ENCODE measurements at regions not wholly inside any gene's neighbourhood (a gene's known extent, or its start where the extent isn't known, plus 50 kb on each side); places are given as distances from the start of the nearest gene placed in this dataset.
"Not testable (repeated sequence)": the region's sequence is repeated elsewhere in the genome, so short reads cannot be mapped to it uniquely, and the experiment has no call there.

- DNase-seq (ENCODE audit: low read depth in 3 of 3, low spot score in 1 of 3): not testable (repeated sequence)
These were observed 388.6 kb upstream of the FRG1 start for GRCh38 chr4:189551931-189552670.

GRCh38 chr4:189560605-189561004 is 380.1 kb upstream of the FRG1 start:
- not testable (repeated sequence) for DNase-seq (ENCODE audit: low read depth in 3 of 3, low spot score in 1 of 3)

- not testable (repeated sequence) for DNase-seq (ENCODE audit: low read depth in 3 of 3, low spot score in 1 of 3)
These were observed 376.9 kb upstream of the FRG1 start for GRCh38 chr4:189563751-189564150.

GRCh38 chr4:189566271-189566670 is 374.4 kb upstream of the FRG1 start:
- not testable (repeated sequence) for DNase-seq (ENCODE audit: low read depth in 3 of 3, low spot score in 1 of 3)

GRCh38 chr4:189566900-189567299 is 373.8 kb upstream of the FRG1 start:
- DNase-seq (ENCODE audit: low read depth in 3 of 3, low spot score in 1 of 3): not testable (repeated sequence)

- not testable (repeated sequence) for DNase-seq (ENCODE audit: low read depth in 3 of 3, low spot score in 1 of 3)
These were observed 361.0 kb upstream of the FRG1 start for GRCh38 chr4:189579645-189580044.

GRCh38 chr4:189586908-189587632 is 353.6 kb upstream of the FRG1 start:
- DNase-seq (ENCODE audit: low read depth in 3 of 3, low spot score in 1 of 3): not testable (repeated sequence)

GRCh38 chr4:189589201-189589600 is 351.5 kb upstream of the FRG1 start:
- DNase-seq (ENCODE audit: low read depth in 3 of 3, low spot score in 1 of 3): not testable (repeated sequence)

- DNase-seq (ENCODE audit: low read depth in 3 of 3, low spot score in 1 of 3): no peak
These were observed 347.8 kb upstream of the FRG1 start for GRCh38 chr4:189592890-189593289.

- no peak for DNase-seq (ENCODE audit: low read depth in 3 of 3, low spot score in 1 of 3)
These were observed 343.3 kb upstream of the FRG1 start for GRCh38 chr4:189597341-189597740.

GRCh38 chr4:189600264-189600663 is 340.4 kb upstream of the FRG1 start:
- DNase-seq (ENCODE audit: low read depth in 3 of 3, low spot score in 1 of 3): no peak

GRCh38 chr4:189600718-189601435 is 339.8 kb upstream of the FRG1 start:
- DNase-seq (ENCODE audit: low read depth in 3 of 3, low spot score in 1 of 3): no peak

GRCh38 chr4:189602827-189603226 is 337.8 kb upstream of the FRG1 start:
- not testable (repeated sequence) for DNase-seq (ENCODE audit: low read depth in 3 of 3, low spot score in 1 of 3)

GRCh38 chr4:189610571-189610970 is 330.1 kb upstream of the FRG1 start:
- DNase-seq (ENCODE audit: low read depth in 3 of 3, low spot score in 1 of 3): not testable (repeated sequence)

GRCh38 chr4:189613207-189613606 is 327.5 kb upstream of the FRG1 start:
- no peak for DNase-seq (ENCODE audit: low read depth in 3 of 3, low spot score in 1 of 3)

GRCh38 chr4:189615217-189615663 is 325.4 kb upstream of the FRG1 start:
- DNase-seq (ENCODE audit: low read depth in 3 of 3, low spot score in 1 of 3): no peak

- DNase-seq (ENCODE audit: low read depth in 3 of 3, low spot score in 1 of 3): not testable (repeated sequence)
These were observed 322.9 kb upstream of the FRG1 start for GRCh38 chr4:189617741-189618140.

GRCh38 chr4:189619441-189620250 is 321.0 kb upstream of the FRG1 start:
- not testable (repeated sequence) for DNase-seq (ENCODE audit: low read depth in 3 of 3, low spot score in 1 of 3)

- DNase-seq (ENCODE audit: low read depth in 3 of 3, low spot score in 1 of 3): not testable (repeated sequence)
These were observed 318.1 kb upstream of the FRG1 start for GRCh38 chr4:189622574-189622973.

GRCh38 chr4:189627041-189627440 is 313.6 kb upstream of the FRG1 start:
- DNase-seq (ENCODE audit: low read depth in 3 of 3, low spot score in 1 of 3): not testable (repeated sequence)

- DNase-seq (ENCODE audit: low read depth in 3 of 3, low spot score in 1 of 3): not testable (repeated sequence)
These were observed 310.9 kb upstream of the FRG1 start for GRCh38 chr4:189629733-189630132.
